Breast epithelium (tissue), 4 donors: ENCODE measurements at regions not wholly inside any gene's neighbourhood (a gene's known extent, or its start where the extent isn't known, plus 50 kb on each side); places are given as distances from the start of the nearest gene placed in this dataset.

ENCODE experiments used
- DNase-seq, 2 donors: peaks; one replicate each; pipeline ENCODE4 v3.0.0-alpha.2; 2019; ENCODE audit warnings: low spot score in 2 of 2
- H3K27ac ChIP-seq, 2 donors: fragments of 200-600 bp; sonication (generic) in 1 of 2; one replicate each; pipeline ENCODE4 v1.5.1; 2016 to 2019; ENCODE audit warnings: mild to moderate bottlenecking in 1 of 2
- H3K27me3 ChIP-seq, 2 donors: fragments of 200-600 bp; sonication (generic) in 1 of 2; one replicate each; pipeline versions ENCODE4 v1.5.1 to v1.6.0; 2017 to 2019; ENCODE audit warnings: control low read depth in 1 of 2, mild to moderate bottlenecking in 1 of 2
- H3K36me3 ChIP-seq: fragments of 200-600 bp; one replicate; pipeline ENCODE4 v1.5.1; 2019
- H3K4me1 ChIP-seq, 2 donors: fragments of 200-600 bp; sonication (generic); one replicate each; pipeline ENCODE4 v1.5.1; 2016 to 2019; ENCODE audit warnings: control low read depth in 1 of 2
- H3K4me3 ChIP-seq, 3 donors: fragments of 200-600 bp; sonication (generic); 1 replicate in 2 of 3; 2 replicates in 1 of 3; pipeline ENCODE4 v1.5.1; 2016 to 2019; ENCODE audit warnings: mild to moderate bottlenecking in 3 of 3, moderate library complexity in 2 of 3
- H3K9me3 ChIP-seq, 2 donors: fragments of 200-600 bp; sonication (generic) in 1 of 2; one replicate each; pipeline ENCODE4 v1.5.1; 2016 to 2019; ENCODE audit warnings: control low read depth in 1 of 2
- CTCF ChIP-seq, 3 donors: fragments of 450-650 bp; IDR thresholded peaks; one replicate each; pipeline ENCODE4 v1.5.1; 2016 to 2017; ENCODE audit warnings: antibody characterized with exemption in 3 of 3, mild to moderate bottlenecking in 3 of 3, moderate library complexity in 3 of 3
- POLR2A ChIP-seq: fragments of 450-650 bp; IDR thresholded peaks from one replicate; pipeline ENCODE4 v1.6.1; 2016; ENCODE audit warnings: antibody characterized with exemption, mild to moderate bottlenecking, moderate library complexity
- POLR2AphosphoS5 ChIP-seq, 3 donors: sonication (generic); formaldehyde crosslinking; IDR thresholded peaks; one replicate each; pipeline ENCODE4 v1.6.1; 2017; ENCODE audit warnings: antibody characterized with exemption in 3 of 3
- intact Hi-C: fragments of 100-400 bp; cut with DNase I; formaldehyde crosslinking; loops from one replicate; pipeline ENCODE4 v1.15.1; 2023; ENCODE audit warnings: low total_unique reads

- H3K27ac ChIP-seq, result no peak overlapping the region
- intact Hi-C loops, result no loop called here
- H3K9me3 ChIP-seq, result no peaks in the 10 kb centered on the region
- H3K4me3 ChIP-seq, result no peak overlapping the region
- H3K27me3 ChIP-seq, result no peaks in the 10 kb centered on the region
- H3K4me1 ChIP-seq, result no peaks in the 10 kb centered on the region
- DNase-seq, result no peak
- no peak for TF ChIP-seq CTCF (IDR thresholded peaks at IDR 0.05)
- TF ChIP-seq POLR2A, result no peak
- no peak for TF ChIP-seq POLR2AphosphoS5 (IDR thresholded peaks at IDR 0.05)
- H3K36me3 ChIP-seq, result no peaks in the 10 kb centered on the region
These were observed 81.2 kb upstream of the CADPS start for GRCh38 chr3:62956411-62956810.

- H3K4me3 ChIP-seq, result no peak overlapping the region
- intact Hi-C loops, result no loop called here
- H3K9me3 ChIP-seq, result no peaks in the 10 kb centered on the region
- no peaks in the 10 kb centered on the region for H3K4me1 ChIP-seq
- DNase-seq, result no peak
- no peaks in the 10 kb centered on the region for H3K36me3 ChIP-seq
- no peaks in the 10 kb centered on the region for H3K27me3 ChIP-seq
- TF ChIP-seq POLR2A, result no peak
- TF ChIP-seq CTCF (IDR thresholded peaks at IDR 0.05), result no peak
- TF ChIP-seq POLR2AphosphoS5 (IDR thresholded peaks at IDR 0.05), result no peak
- H3K27ac ChIP-seq, result no peak overlapping the region
These were observed 86.8 kb upstream of the CADPS start for GRCh38 chr3:62961874-62962556.

GRCh38 chr3:62962714-62963113, 87.5 kb upstream of the CADPS start:
- Histone ChIP-seq H3K4me1 (no peaks in the 10 kb centered on the region), H3K27me3 (no peaks in the 10 kb centered on the region), H3K36me3 (no peaks in the 10 kb centered on the region), H3K9me3 (no peaks in the 10 kb centered on the region), H3K4me3 (no peak overlapping the region), H3K27ac (no peak overlapping the region)
- intact Hi-C loops, result no loop called here
- no peak for TF ChIP-seq POLR2A
- TF ChIP-seq POLR2AphosphoS5 (IDR thresholded peaks at IDR 0.05), result no peak
- no peak for TF ChIP-seq CTCF (IDR thresholded peaks at IDR 0.05)
- no peak for DNase-seq

- Histone ChIP-seq H3K27ac (no peak overlapping the region), H3K36me3 (no peaks in the 10 kb centered on the region), H3K27me3 (no peaks in the 10 kb centered on the region), H3K4me1 (no peaks in the 10 kb centered on the region), H3K9me3 (no peaks in the 10 kb centered on the region), H3K4me3 (no peak overlapping the region)
- no peak for DNase-seq
- no peak for TF ChIP-seq POLR2A
- no peak for TF ChIP-seq CTCF (IDR thresholded peaks at IDR 0.05)
- no peak for TF ChIP-seq POLR2AphosphoS5 (IDR thresholded peaks at IDR 0.05)
- intact Hi-C loops, result no loop called here
These were observed 90.1 kb upstream of the CADPS start for GRCh38 chr3:62965311-62965710.

GRCh38 chr3:62968128-62968527, 92.9 kb upstream of the CADPS start:
- DNase-seq, result no peak
- no peaks in the 10 kb centered on the region for H3K36me3 ChIP-seq
- H3K27ac ChIP-seq, result no peak overlapping the region
- H3K9me3 ChIP-seq, result no peaks in the 10 kb centered on the region
- no peaks in the 10 kb centered on the region for H3K4me1 ChIP-seq
- intact Hi-C loops, result no loop called here
- H3K4me3 ChIP-seq, result no peak overlapping the region
- TF ChIP-seq CTCF (IDR thresholded peaks at IDR 0.05) (no peak), POLR2AphosphoS5 (IDR thresholded peaks at IDR 0.05) (no peak), POLR2A (no peak)
- no peaks in the 10 kb centered on the region for H3K27me3 ChIP-seq
